CD8-positive, alpha-beta memory T cell (primary cell): ENCODE measurements at regions not wholly inside any gene's neighbourhood (a gene's known extent, or its start where the extent isn't known, plus 50 kb on each side); places are given as distances from the start of the nearest gene placed in this dataset.
A peak's percentile ranks its signal among the peaks of the same experiment; 100 is the strongest.

Experiments
- CTCF ChIA-PET: fragments of 350-600 bp; sonication (Branson Sonifier 250); formaldehyde crosslinking; loops from one replicate; lab custom pipeline; 2021; ENCODE audit warnings: antibody characterized with exemption; lab: Charles Lee
- POLR2A ChIA-PET: fragments of 350-600 bp; sonication (Branson Sonifier 250); formaldehyde crosslinking; loops from one replicate; lab custom pipeline; 2021; ENCODE audit warnings: antibody characterized with exemption; lab: Charles Lee
- DNase-seq, 5 donors: peaks; one replicate each; pipeline versions ENCODE4 v3.0.0 to v3.0.0-alpha.2; 2020 to 2022; ENCODE audit warnings: mixed read lengths in 1 of 5
- H3K27ac ChIP-seq: one replicate; pipeline ENCODE4 v1.7.0; 2013; ENCODE audit warnings: low read depth, mild to moderate bottlenecking, low read length, moderate library complexity
- H3K27me3 ChIP-seq: 2 replicates; pipeline ENCODE4 v1.7.0; 2013; ENCODE audit warnings: low read length, mild to moderate bottlenecking; ENCODE audit not compliant: insufficient read depth, poor library complexity, severe bottlenecking
- H3K36me3 ChIP-seq: 2 replicates; pipeline ENCODE4 v1.7.0; 2013; ENCODE audit warnings: mild to moderate bottlenecking, low read length, moderate library complexity; ENCODE audit not compliant: insufficient read depth
- H3K4me1 ChIP-seq: 2 replicates; pipeline ENCODE4 v1.7.0; 2013; ENCODE audit warnings: mild to moderate bottlenecking, low read length, moderate library complexity; ENCODE audit not compliant: insufficient read depth
- H3K4me3 ChIP-seq: 2 replicates; pipeline ENCODE4 v1.7.0; 2013; ENCODE audit warnings: mild to moderate bottlenecking, low read length
- H3K9me3 ChIP-seq: 2 replicates; pipeline ENCODE4 v1.7.0; 2013; ENCODE audit warnings: mild to moderate bottlenecking, low read length
- H3K27ac Mint-ChIP-seq, 8 donors: one replicate each; pipeline ENCODE4 v1.8.0; 2020 to 2021; ENCODE audit warnings: mixed read lengths in 8 of 8, mild to moderate bottlenecking in 6 of 8, inconsistent platforms in 3 of 8, moderate library complexity in 3 of 8
- H3K27me3 Mint-ChIP-seq, 2 donors: one replicate each; pipeline ENCODE4 v1.8.0; 2020 to 2021; ENCODE audit warnings: mixed read lengths in 2 of 2, mild to moderate bottlenecking in 1 of 2, moderate library complexity in 1 of 2
- H3K36me3 Mint-ChIP-seq, 3 donors: one replicate each; pipeline ENCODE4 v1.8.0; 2020 to 2021; ENCODE audit warnings: mixed read lengths in 3 of 3, inconsistent platforms in 1 of 3, mild to moderate bottlenecking in 1 of 3
- H3K4me1 Mint-ChIP-seq, 3 donors: one replicate each; pipeline ENCODE4 v1.8.0; 2020 to 2021; ENCODE audit warnings: mixed read lengths in 3 of 3, inconsistent platforms in 1 of 3, mild to moderate bottlenecking in 1 of 3
- H3K4me3 Mint-ChIP-seq, 7 donors: one replicate each; pipeline ENCODE4 v1.8.0; 2020 to 2021; ENCODE audit warnings: mixed read lengths in 7 of 7, mild to moderate bottlenecking in 6 of 7, moderate library complexity in 4 of 7, inconsistent platforms in 2 of 7
- H3K9me3 Mint-ChIP-seq, 5 donors: one replicate each; pipeline ENCODE4 v1.8.0; 2020 to 2022; ENCODE audit warnings: mixed read lengths in 5 of 5, mild to moderate bottlenecking in 3 of 5, moderate library complexity in 2 of 5, inconsistent platforms in 1 of 5

DNA sequence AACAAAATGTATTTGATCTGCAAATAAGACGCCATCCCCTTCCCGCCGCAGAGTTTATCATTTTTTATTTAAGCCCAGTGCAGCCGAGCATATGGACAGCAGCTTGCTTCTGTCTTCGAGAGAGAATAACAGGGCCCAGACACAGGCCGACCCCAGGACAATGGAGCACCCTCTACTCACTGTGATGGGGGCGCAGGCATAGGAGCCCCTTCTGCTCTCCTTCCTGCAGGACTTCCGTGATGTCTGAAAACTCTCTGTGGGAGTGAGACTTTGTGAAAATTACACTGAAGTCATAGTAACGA is 134.8 kb downstream of the OAT start:
- Mint-ChIP-seq H3K27ac (no peak overlapping the region), H3K4me3 (no peak overlapping the region), H3K4me1 (peaks cover 0 to 2% (median 0%) of the 10 kb centered on the region in 3 donors), H3K27me3 (peaks cover 0 to 2% of the 10 kb centered on the region in 2 donors), H3K36me3 (no peaks in the 10 kb centered on the region), H3K9me3 (no peaks in the 10 kb centered on the region)
- POLR2A ChIA-PET = no interaction called here
- Histone ChIP-seq H3K4me1 (no peaks in the 10 kb centered on the region), H3K27me3 (no peaks in the 10 kb centered on the region), H3K27ac (no peak overlapping the region), H3K4me3 (no peak overlapping the region), H3K36me3 (no peaks in the 10 kb centered on the region), H3K9me3 (no peaks in the 10 kb centered on the region)
- CTCF ChIA-PET = no interaction called here
- DNase-seq = no peak

DNA sequence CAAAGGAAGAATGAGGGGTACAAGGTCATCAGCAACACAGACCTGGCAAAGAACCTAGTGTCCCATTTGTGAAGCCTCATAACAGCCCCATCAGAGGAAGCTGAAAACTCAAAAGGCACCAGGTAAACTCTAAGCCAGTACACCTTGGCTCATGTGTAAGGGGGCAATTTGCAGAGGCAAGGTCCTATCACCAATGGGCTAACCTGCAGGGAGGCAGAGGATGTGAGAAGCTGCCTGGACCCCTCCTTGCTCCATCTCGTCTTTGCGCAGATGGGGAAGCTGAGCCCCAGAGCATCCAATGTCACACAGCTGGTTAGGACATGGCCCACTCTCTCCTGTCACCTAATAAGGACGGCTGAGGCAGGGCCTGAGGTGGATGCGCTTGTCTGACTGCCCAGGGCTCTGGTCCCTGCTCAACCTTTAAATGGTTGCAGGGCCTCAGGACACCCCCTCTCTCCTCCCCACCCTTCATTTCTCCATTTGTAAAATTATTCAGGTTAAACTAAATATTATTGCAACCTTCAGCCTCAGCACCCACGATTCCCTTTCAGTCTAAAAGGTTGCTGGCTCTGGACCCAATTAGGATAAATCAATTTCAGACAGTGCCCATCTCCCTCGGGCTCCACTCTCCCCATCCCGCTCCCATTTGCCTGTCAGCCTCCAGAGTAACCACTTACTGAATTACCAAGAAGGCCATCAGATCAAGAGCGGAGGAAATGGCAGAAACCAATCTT is 135.3 kb downstream of the OAT start:
- no peak for DNase-seq
- Mint-ChIP-seq H3K4me3 (no peak overlapping the region), H3K27me3 (peaks cover 0 to 2% of the 10 kb centered on the region in 2 donors), H3K36me3 (no peaks in the 10 kb centered on the region), H3K4me1 (peaks cover 0 to 2% (median 0%) of the 10 kb centered on the region in 3 donors), H3K27ac (peak overlapping the region in 1 of 8 donors; percentile 81), H3K9me3 (no peaks in the 10 kb centered on the region)
- POLR2A ChIA-PET = no interaction called here
- Histone ChIP-seq H3K27ac (no peak overlapping the region), H3K9me3 (no peaks in the 10 kb centered on the region), H3K4me3 (no peak overlapping the region), H3K27me3 (no peaks in the 10 kb centered on the region), H3K36me3 (no peaks in the 10 kb centered on the region), H3K4me1 (no peaks in the 10 kb centered on the region)
- CTCF ChIA-PET = no interaction called here

GRCh38 chr10:124282326-124282725 is 136.4 kb downstream of the OAT start:
- ChIA-PET POLR2A (no interaction called here), CTCF (no interaction called here)
- Mint-ChIP-seq H3K27ac (no peak overlapping the region), H3K36me3 (no peaks in the 10 kb centered on the region), H3K4me1 (peaks cover 0 to 2% (median 0%) of the 10 kb centered on the region in 3 donors), H3K27me3 (peaks cover 0 to under 1% of the 10 kb centered on the region in 2 donors), H3K4me3 (no peak overlapping the region), H3K9me3 (no peaks in the 10 kb centered on the region)
- Histone ChIP-seq H3K27me3 (no peaks in the 10 kb centered on the region), H3K36me3 (no peaks in the 10 kb centered on the region), H3K4me1 (no peaks in the 10 kb centered on the region), H3K9me3 (no peaks in the 10 kb centered on the region), H3K27ac (no peak overlapping the region), H3K4me3 (no peak overlapping the region)
- DNase-seq = no peak

DNA sequence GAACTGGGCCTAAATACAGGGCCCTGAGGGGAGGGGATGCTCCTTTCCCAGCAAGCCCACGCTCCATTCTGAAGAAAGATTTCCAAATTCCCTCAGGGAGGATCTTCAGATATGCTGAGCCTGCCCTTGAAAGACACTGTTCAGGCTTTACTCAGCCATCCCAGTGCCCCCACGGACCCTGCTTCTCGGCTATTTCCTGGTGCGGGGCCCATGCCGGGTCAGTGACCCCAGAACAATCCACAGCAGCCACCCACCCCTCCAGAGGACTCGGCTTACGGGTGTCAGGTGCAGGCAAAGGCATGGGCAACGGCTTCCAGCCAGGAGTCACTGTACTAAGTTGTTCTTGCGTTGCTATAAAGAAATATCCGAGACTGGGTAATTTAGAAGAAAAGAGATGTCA is 137.1 kb downstream of the OAT start:
- DNase-seq = no peak
- no peaks in the 10 kb centered on the region for H3K27me3 ChIP-seq
- H3K27ac Mint-ChIP-seq = no peak overlapping the region
- H3K36me3 Mint-ChIP-seq = no peaks in the 10 kb centered on the region
- peaks cover 0 to 3% (median 0%) of the 10 kb centered on the region in 5 donors for H3K9me3 Mint-ChIP-seq
- peaks cover 0 to 2% (median 0%) of the 10 kb centered on the region in 3 donors for H3K4me1 Mint-ChIP-seq
- ChIA-PET CTCF (no interaction called here), POLR2A (no interaction called here)
- no peaks in the 10 kb centered on the region for H3K9me3 ChIP-seq
- no peaks in the 10 kb centered on the region for H3K4me1 ChIP-seq
- no peak overlapping the region for H3K27ac ChIP-seq
- H3K27me3 Mint-ChIP-seq = peaks cover 0 to 5% of the 10 kb centered on the region in 2 donors
- no peak overlapping the region for H3K4me3 ChIP-seq
- no peaks in the 10 kb centered on the region for H3K36me3 ChIP-seq
- H3K4me3 Mint-ChIP-seq = no peak overlapping the region

DNA sequence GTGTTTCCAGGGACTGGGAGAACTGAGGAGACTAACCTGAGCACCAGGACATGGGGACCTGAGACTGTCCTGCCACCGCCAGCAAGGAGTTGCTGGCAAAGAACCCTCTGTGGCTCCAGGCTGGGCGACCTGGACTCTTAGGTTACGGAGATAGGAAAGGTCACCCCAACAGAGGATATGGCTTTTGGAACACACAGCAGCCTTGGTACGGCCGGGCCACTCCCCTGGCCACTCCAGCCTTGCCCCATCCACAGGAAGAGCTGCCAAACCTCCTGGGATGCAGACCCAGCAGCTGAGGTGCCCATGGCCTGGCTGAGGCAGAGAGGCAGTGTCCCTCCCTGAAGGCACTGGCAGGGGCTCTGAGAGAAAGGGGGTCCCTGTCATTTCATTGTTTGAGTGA is 137.8 kb downstream of the OAT start:
- Mint-ChIP-seq H3K4me3 (no peak overlapping the region), H3K36me3 (no peaks in the 10 kb centered on the region), H3K4me1 (peaks cover 0 to 2% (median 0%) of the 10 kb centered on the region in 3 donors), H3K27ac (no peak overlapping the region), H3K9me3 (peaks cover 0 to 3% (median 0%) of the 10 kb centered on the region in 5 donors), H3K27me3 (peaks cover 5% of the 10 kb centered on the region in 2 donors)
- H3K27me3 ChIP-seq = no peaks in the 10 kb centered on the region
- H3K4me3 ChIP-seq = no peak overlapping the region
- ChIA-PET POLR2A (no interaction called here), CTCF (no interaction called here)
- H3K4me1 ChIP-seq = no peaks in the 10 kb centered on the region
- no peaks in the 10 kb centered on the region for H3K9me3 ChIP-seq
- no peak overlapping the region for H3K27ac ChIP-seq
- no peaks in the 10 kb centered on the region for H3K36me3 ChIP-seq
- DNase-seq = no peak

DNA sequence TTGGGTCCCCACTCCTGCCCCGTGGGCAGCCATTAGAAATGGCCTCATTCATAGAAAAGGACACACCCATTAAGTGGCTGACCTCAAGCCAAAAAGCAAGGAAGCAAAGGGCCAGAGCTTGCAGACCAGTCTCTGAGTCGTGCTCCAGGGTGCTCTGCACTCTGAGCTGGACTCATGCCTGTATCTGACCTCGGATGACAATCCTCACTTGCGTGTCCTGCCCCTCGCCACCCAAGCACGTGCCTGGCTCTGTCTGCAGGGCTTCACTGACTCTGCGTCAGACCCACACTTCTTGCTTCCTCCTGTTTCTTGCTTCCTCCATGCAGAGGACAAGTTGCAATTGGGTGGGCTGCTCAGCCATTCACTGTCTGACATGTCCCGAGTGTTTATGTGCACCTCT is 138.8 kb downstream of the OAT start:
- no peak overlapping the region for H3K27ac ChIP-seq
- CTCF ChIA-PET = no interaction called here
- Mint-ChIP-seq H3K27ac (no peak overlapping the region), H3K27me3 (peaks cover 5% of the 10 kb centered on the region in 2 donors), H3K9me3 (peaks cover 0 to 3% (median 0%) of the 10 kb centered on the region in 5 donors), H3K4me3 (no peak overlapping the region), H3K4me1 (no peaks in the 10 kb centered on the region), H3K36me3 (no peaks in the 10 kb centered on the region)
- H3K36me3 ChIP-seq = no peaks in the 10 kb centered on the region
- no peak for DNase-seq
- POLR2A ChIA-PET = no interaction called here
- H3K9me3 ChIP-seq = no peaks in the 10 kb centered on the region
- H3K4me1 ChIP-seq = no peaks in the 10 kb centered on the region
- H3K27me3 ChIP-seq = no peaks in the 10 kb centered on the region
- H3K4me3 ChIP-seq = no peak overlapping the region

DNA sequence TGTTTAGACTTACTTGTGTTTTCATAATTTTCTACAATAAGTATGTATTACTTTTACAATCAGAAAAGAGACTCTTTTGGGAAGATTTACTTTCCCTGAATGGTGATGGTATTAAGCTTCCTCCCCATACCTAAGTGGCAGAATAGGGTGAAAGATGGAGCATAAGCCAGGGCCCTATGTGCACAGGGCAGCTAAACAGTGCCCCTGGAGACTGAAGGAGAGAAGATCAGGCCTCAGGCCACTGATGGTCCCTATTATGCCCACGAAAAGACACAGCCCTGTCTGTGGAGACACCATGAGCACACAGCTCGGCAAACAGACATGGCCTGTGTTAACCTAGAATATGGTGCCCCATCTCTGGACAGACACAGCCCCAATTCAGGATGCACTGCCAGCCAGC is 139.4 kb downstream of the OAT start:
- H3K27me3 ChIP-seq = no peaks in the 10 kb centered on the region
- Mint-ChIP-seq H3K36me3 (no peaks in the 10 kb centered on the region), H3K4me1 (no peaks in the 10 kb centered on the region), H3K27me3 (peaks cover 5% of the 10 kb centered on the region in 2 donors), H3K4me3 (no peak overlapping the region), H3K27ac (no peak overlapping the region), H3K9me3 (peaks cover 0 to 3% (median 3%) of the 10 kb centered on the region in 5 donors)
- DNase-seq = no peak
- ChIA-PET POLR2A (no interaction called here), CTCF (no interaction called here)
- no peaks in the 10 kb centered on the region for H3K36me3 ChIP-seq
- no peak overlapping the region for H3K4me3 ChIP-seq
- H3K27ac ChIP-seq = no peak overlapping the region
- no peaks in the 10 kb centered on the region for H3K4me1 ChIP-seq
- no peaks in the 10 kb centered on the region for H3K9me3 ChIP-seq

GRCh38 chr10:124278356-124278755 is 140.4 kb downstream of the OAT start:
- CTCF ChIA-PET = no interaction called here
- peaks cover 5% of the 10 kb centered on the region in 2 donors for H3K27me3 Mint-ChIP-seq
- no peak overlapping the region for H3K27ac Mint-ChIP-seq
- no peak overlapping the region for H3K4me3 Mint-ChIP-seq
- POLR2A ChIA-PET = no interaction called here
- no peaks in the 10 kb centered on the region for H3K27me3 ChIP-seq
- no peak overlapping the region for H3K27ac ChIP-seq
- H3K36me3 Mint-ChIP-seq = no peaks in the 10 kb centered on the region
- H3K36me3 ChIP-seq = no peaks in the 10 kb centered on the region
- H3K9me3 ChIP-seq = no peaks in the 10 kb centered on the region
- H3K4me1 ChIP-seq = no peaks in the 10 kb centered on the region
- DNase-seq = no peak
- H3K4me1 Mint-ChIP-seq = no peaks in the 10 kb centered on the region
- peaks cover 0 to 7% (median 3%) of the 10 kb centered on the region in 5 donors for H3K9me3 Mint-ChIP-seq
- H3K4me3 ChIP-seq = no peak overlapping the region
